Body of pancreas (tissue), 4 donors: ENCODE measurements at regions not wholly inside any gene's neighbourhood (a gene's known extent, or its start where the extent isn't known, plus 50 kb on each side); places are given as distances from the start of the nearest gene placed in this dataset.

ENCODE experiments used
- CTCF ChIP-seq, 7 experiments: fragments of 450-650 bp in 4 of 7; fragments of 200-600 bp in 3 of 7; sonication (generic) in 3 of 7; IDR thresholded peaks; one replicate each; pipeline ENCODE4 v1.5.1; 2016 to 2019; ENCODE audit warnings: antibody characterized with exemption in 7 of 7
- POLR2A ChIP-seq, 3 donors: fragments of 450-650 bp; IDR thresholded peaks; one replicate each; pipeline ENCODE4 v1.6.1; 2016; ENCODE audit warnings: antibody characterized with exemption in 3 of 3, mild to moderate bottlenecking in 2 of 3

- TF ChIP-seq CTCF (IDR thresholded peaks at IDR 0.05) (no peak), POLR2A (IDR thresholded peaks at IDR 0.05) (no peak)
These were observed 529.7 kb upstream of the ZNF608 start for GRCh38 chr5:125276096-125276495.
